ENCODE measurements at regions not wholly inside any gene's neighbourhood (a gene's known extent, or its start where the extent isn't known, plus 50 kb on each side); places are given as distances from the start of the nearest gene placed in this dataset.

- no peak for TF ChIP-seq EZH2 (IDR thresholded peaks at IDR 0.05)
- TF ChIP-seq POLR2AphosphoS5 (IDR thresholded peaks at IDR 0.05; ENCODE audit: borderline replicate concordance, low read depth, low read length): no peak
- no peak for TF ChIP-seq FOXP2 (optimal IDR thresholded peaks at IDR 0.05; ENCODE audit: control extremely low read depth, extremely low read length, insufficient read depth)
Observed at GRCh38 chr12:124625867-124626675, 58.7 kb upstream of the NCOR2 start.

Data from SK-N-MC (cell line).